M059J (cell line): ENCODE measurements at regions not wholly inside any gene's neighbourhood (a gene's known extent, or its start where the extent isn't known, plus 50 kb on each side); places are given as distances from the start of the nearest gene placed in this dataset.

Source experiments
- DNase-seq: peaks from one replicate; pipeline ENCODE4 v3.0.0-alpha.2; 2012; ENCODE audit warnings: low read depth

DNA sequence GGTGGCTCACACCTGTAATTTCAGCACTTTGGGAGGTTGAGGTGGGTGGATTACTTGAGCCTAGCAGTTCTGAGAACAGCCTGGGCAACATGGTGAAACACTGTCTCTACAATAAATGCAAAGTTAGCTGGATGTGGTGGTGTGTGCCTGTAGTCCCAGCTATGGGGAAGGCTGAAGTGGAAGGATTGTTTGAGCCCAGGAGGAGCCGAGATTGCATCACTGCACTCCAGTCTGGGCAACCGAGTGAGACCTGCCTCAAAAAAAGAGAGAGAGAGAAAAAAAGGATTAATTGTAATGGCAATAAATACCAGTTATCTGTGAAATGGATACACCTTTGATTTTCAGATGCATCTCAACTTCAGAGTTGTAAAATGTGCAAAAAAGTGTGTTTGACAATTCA is 58.8 kb downstream of the SPRY1 start:
- no peak for DNase-seq

DNA sequence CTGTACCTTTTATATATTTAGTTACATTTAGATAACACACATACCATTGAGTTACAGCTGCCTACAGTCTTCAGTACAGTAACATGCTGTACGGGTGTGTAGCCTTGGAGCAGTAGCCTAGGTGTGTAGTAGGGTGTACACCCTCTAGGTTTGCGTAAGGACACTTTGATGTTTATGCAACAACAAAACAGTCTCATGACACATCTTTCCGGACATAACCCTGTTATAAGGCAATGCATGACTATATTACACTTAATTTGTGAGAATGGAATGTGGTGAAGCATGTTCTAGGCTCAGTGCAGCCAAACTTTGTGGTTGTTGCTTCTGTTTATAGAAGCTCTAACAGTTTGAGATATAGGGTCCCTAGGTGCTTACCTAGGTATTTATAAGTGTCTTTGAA is 65.4 kb downstream of the SPRY1 start:
- DNase-seq = no peak

DNA sequence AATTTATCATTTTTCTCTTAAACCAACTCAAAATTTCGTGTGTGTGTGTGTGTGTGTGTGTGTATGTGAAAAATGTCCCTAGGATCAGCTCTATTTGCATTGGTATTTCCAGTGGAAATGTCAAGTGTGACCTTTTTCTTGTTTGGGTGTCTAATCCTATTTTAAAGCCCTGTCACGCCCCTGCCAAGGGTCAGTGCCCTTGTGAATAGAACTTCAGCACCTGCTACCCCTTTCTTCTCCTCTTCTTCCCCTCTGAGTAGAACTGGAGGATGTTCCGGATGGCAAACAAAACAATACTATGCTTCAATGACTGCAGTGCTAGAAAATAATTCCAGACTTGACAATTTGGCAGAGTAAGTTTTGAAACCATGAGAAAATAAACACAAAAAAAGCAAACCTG is 67.3 kb downstream of the SPRY1 start:
- DNase-seq = no peak

GRCh38 chr4:123465416-123465815 is 68.8 kb downstream of the SPRY1 start:
- DNase-seq = no peak

GRCh38 chr4:123466080-123466785 is 69.6 kb downstream of the SPRY1 start:
- no peak for DNase-seq

DNA sequence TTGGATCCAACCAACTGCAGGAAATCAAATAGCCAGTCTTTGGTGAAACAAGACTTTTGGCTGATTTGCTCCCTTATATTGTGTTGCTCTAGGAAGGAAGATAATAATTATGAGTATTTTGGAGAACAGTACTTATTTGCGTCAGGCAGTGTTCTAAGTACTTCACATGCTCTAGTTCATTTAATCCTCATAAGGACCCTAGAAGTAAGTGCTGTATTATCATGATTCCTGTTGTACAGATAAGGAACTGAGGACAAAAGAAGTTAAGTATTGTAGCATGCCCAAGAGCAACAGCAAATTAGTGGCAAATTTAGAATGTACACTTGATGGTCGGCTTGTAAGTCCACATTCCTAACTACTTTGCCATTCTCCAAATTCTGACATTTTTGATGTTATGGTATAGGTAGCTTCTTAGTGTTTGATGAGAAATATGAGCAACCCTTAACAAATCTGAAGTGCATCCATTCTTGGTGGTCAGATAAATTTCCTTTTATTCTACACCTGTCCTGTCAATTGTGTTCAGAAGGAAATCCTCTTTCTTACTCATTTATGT is 72.0 kb downstream of the SPRY1 start:
- no peak for DNase-seq

DNA sequence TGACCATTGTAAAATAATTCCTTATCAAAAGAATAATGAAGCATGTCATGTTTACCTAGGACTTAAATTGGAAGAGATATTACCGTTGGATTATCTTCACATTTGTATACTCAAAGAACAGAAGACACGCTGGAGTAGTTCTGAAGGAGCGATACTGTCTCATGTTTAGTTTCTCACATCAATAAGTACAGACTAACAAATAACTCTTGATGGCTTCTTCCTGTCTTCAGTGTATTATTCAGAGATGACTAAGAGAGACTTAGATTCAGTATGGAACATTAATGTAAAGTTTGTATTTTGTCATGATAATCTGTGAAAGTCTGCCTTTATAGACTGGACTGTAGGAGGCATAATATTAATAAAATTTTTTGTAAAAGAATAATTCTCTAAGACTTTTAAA is 72.7 kb downstream of the SPRY1 start:
- DNase-seq = no peak

DNA sequence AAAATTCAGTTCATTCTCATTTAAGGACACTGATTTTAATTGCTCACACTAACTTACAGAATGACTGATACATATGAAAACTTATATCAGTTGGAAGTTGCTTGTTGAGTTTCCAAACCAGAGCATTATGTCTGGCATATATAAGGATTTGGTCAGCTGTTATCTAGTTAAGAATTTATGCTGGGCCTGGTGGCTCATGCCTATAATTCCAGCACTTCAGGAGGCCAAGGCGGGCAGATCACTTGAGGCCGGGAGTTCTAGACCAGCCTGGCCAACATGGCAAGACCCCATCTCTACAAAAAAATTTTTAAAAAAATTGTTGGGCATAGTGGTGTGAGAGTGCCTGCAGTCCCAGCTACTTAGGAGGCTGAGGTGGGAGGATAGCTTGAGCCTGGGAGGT is 73.1 kb downstream of the SPRY1 start:
- no peak for DNase-seq

GRCh38 chr4:123470640-123471039 is 74.0 kb downstream of the SPRY1 start:
- no peak for DNase-seq

DNA sequence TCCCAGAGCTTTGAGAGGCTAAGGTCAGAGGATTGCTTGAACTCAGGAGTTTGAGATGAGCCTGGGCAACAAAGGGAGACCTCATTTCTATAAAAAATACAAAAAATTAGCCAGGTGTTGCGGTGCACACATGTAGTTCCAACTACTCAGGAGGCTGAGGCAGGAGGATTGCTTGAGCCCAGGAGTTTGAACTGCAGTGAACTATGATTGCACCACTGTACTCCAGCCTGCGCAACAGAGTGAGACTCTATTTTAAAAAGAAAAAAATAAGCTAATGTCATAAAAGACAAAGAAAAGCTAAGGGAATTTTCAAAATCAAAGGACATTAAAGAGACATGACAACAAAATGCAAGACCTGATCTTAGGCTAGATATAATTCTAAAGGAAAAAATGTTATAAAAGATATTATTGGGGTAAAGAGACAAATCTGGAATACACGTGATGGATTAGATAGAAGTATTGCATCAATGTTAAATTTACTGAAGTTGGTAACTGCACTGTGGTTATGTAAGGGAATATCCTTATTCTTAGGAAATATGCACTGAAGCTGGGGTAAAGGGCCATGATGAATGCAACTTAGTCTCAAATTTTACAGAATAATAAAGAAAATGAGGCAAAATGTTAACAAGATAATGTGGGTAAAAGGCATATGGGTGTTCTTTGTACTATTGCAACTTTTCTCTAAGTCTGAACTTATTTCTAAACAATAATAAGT is 75.2 kb downstream of the SPRY1 start:
- DNase-seq = no peak

DNA sequence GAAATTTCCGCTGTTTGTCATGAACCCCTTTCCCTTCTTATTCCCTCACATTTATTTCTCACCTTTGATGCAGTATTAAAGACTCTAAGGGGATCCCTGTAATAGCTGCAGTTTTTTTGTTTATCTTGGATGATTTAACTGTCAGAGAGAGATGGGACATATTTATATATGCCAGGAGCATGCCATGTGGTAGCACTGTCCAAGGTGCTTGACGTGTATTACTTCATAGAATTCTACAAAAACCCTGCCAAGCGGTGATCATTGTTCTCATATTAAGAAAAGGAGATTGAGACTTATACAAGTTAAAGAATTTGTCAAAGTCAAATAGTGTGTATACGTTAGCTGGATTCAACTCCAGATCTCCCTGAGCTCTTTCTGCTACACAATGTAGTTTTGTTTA is 78.2 kb downstream of the SPRY1 start:
- no peak for DNase-seq

- DNase-seq = no peak
Measured at GRCh38 chr4:123476089-123476488, 79.5 kb downstream of the SPRY1 start.

- DNase-seq = peak; percentile 21
Measured at GRCh38 chr4:123477711-123478209, 81.2 kb downstream of the SPRY1 start.

DNA sequence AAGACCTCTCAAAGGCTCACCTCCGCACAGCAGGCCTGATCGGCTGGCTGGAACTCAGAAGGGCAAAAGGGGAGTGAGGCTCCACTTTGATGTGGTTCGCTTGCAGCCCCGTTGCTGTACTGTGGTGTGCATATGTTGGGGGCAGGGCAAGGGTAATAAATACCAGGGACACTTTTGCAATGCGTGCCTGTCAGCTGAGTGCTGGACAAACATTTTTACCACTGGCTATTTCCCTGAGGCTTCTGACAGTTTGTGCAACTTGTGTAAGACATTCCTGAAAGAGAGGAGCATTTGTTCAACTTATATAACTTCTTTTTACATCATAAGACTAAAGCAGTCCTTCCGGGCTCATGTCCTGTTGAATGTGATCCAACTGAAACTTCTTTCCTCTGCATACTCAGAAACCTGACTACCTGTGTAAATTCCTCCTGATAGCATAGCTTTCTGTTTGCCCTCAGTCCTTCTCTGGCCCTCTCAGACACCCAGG is 82.3 kb downstream of the SPRY1 start:
- peak; percentile 60 for DNase-seq

- DNase-seq = peak; percentile 48
Measured at GRCh38 chr4:123479944-123480343, 83.3 kb downstream of the SPRY1 start.

DNA sequence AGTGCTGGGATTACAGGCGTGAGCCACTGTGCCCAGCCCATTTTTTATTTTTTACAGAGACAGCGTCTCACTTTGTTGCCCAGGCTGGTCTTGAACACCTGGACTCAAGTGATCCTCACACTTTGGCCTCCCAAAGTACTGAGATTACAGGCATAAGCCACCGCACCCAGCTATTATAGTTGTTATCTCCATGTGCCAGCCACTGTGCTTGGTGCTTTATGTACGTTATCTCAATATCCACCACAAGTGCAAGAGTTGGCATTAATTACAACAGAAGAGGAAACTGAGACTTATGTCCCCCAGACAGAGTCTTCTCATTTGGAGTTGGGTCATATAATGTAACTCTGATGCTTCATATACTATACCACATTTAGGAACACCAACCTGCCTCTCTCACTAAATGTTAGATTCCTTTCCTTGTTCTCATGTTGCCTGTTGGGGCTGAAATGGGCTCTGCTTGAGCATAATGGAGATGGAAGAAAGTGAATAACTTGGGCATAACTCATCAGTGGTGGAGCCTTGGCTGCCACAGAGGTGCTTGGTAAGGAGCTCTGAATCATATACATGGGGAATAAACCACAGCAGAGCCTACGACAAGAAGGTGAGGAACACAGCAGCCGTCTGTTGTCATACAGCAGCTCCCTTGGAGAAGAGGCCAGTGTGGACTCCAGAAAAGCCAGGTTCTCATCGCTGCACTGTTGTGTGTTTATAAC is 84.3 kb downstream of the SPRY1 start:
- DNase-seq = peak; percentile 86

GRCh38 chr4:123481717-123482116 is 85.1 kb downstream of the SPRY1 start:
- DNase-seq = no peak

DNA sequence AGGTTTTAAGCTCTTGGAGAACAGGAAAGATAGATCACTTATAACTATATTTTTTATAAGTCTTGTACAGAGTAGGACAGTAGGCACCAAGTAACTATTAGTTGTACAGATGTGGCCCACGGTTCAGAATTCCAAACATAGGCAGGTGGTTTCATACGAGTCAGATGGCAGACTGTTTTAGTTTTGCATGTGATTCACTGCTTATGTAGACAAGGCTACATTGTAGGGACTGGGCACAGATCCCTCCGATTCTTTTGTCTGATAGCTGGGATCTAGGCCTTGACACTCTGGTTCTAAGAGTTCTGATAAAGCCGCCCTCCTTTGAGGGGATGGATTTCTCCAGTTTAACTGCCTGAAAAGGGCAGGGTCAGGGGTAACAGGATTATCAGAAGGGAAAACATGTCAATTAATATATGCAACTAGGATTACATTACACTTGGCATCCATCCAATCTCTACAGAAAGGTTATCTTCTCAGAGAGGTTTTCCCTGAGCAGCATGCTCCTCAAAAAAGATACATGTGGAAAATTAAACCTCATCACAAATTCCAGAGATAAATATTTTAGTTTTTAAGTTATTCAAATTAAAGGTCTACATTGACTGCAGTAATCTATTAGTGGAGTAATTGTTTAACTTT is 87.8 kb downstream of the SPRY1 start:
- no peak for DNase-seq

- no peak for DNase-seq
Measured at GRCh38 chr4:123485601-123486000, 89.0 kb downstream of the SPRY1 start.

DNA sequence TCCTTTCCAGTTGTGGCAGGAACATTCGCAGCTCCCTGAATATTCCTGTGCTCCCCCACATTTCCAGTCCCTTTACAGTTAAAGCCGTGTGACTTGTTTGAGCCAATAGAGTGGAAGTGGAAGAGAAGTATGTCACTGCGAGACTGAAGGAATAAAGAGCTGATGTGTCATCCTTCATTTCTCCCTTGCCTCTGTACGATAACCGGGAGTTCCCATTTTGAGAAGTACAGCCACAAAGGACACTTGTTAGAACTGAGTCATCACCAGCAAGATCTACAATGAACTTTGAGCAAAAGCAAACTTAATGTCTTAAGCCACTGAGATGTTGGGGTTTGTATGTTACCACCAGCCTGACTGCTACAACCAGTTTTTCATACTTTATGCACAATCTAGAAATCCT is 92.3 kb downstream of the SPRY1 start:
- DNase-seq = peak; percentile 72

DNA sequence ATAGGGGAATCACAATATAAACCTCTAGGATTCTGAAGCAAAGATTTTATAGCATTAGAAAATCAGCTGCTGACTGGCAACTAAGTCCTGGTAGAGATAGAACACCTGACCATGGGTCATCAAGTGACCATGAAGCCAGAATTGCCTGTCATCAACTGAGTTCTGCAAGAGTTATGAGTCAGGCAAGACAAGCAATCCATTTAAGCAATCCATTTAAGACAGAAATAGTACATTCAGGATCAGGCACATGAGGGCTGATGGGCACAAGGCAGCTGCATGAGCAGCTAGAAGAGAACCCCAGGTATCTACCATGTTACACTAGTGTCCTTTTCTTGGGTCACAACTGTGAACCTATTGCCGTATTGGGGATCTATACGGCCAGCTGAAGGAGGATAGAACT is 98.9 kb downstream of the SPRY1 start:
- DNase-seq = no peak

- DNase-seq = no peak
Measured at GRCh38 chr4:123496421-123496820, 99.8 kb downstream of the SPRY1 start.
